Activated CD4-positive, alpha-beta T cell treated with anti-CD3 and anti-CD28 coated beads, Interleukin-2, Interleukin-4, amounts not matched to agents 100 ng/mL and 50 ng/mL, durations not matched to agents 16 hours and 8 hours (primary cell): ENCODE measurements at regions not wholly inside any gene's neighbourhood (a gene's known extent, or its start where the extent isn't known, plus 50 kb on each side); places are given as distances from the start of the nearest gene placed in this dataset.

Experiments
- DNase-seq: peaks from one replicate; pipeline ENCODE4 v3.0.0-alpha.2; 2020; ENCODE audit warnings: low spot score

DNA sequence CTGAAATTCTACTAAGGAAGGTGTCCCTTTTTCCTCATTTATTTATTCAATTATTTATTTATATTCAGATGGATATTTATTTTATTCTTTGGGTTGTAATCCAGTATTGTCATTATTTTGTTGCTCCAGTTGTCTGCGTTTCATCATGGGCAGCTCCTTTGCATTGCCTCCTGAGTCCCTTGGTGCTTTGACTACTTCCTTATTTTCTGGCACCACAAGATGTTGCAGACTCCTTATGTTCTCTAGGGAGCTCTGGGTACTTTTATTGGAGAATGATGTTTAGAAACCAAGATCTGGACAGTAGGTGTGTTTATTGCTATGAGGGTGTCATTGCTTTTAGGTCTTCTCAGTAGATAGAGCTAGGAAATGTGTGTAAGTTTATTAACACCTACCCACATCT, 59.9 kb upstream of the ERRFI1 start:
- DNase-seq: no peak

GRCh38 chr1:8084913-8085312, 58.8 kb upstream of the ERRFI1 start:
- DNase-seq: no peak

GRCh38 chr1:8083739-8084484, 57.8 kb upstream of the ERRFI1 start:
- DNase-seq: no peak

GRCh38 chr1:8082945-8083344, 56.8 kb upstream of the ERRFI1 start:
- no peak for DNase-seq

DNA sequence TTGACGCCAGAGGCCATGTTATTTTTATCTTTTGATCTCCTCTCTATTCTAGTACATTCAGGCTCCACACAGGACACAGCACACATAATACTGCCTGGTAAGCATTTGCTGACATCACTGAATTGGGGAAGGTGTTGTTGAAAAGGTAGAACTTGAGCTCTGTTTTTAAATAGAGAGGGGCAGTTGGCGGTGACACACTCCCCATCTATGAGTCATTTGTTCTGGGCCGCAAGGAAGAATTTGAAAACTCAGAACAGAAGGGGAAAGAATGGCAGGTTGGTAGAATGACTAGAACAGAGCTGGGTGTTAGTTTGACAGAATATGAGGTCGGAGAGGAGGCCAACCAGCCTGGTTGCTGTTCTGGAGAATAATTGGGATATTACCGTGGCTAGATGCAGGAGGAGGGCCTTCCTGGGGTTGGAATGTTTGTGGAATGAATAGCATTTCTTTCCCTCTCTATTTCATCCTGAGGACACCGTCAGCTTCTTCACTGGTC, 52.1 kb upstream of the ERRFI1 start:
- peak; percentile 42 for DNase-seq

GRCh38 chr1:8077602-8078001, 51.5 kb upstream of the ERRFI1 start:
- no peak for DNase-seq

DNA sequence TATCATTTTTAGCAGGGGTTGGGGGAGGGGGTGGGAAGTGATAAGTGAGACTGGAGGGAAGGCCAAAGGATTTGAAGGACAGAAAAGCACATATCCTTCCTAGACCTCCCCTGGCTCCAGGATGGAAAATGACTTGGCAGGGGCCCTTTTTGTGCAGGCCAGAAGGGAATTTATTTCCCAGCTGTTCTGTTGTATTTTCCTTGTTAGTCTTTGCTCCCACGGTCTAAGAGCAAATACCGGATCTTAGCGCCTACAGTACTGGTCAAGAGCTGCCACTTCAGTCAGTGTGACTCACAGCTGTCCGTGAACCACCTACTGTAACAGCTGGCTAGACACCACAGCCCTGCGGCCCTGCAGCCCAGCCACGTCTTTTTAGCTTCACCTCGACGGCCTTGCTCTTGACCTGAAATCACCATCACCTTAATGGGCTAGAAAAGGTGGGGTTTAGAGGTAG, 51.0 kb upstream of the ERRFI1 start:
- DNase-seq: no peak

- DNase-seq: no peak
These were observed 50.1 kb upstream of the ERRFI1 start for GRCh38 chr1:8076176-8076575.
